HG03378 (cell line): ENCODE measurements at regions not wholly inside any gene's neighbourhood (a gene's known extent, or its start where the extent isn't known, plus 50 kb on each side); places are given as distances from the start of the nearest gene placed in this dataset.

Experiments
- ATAC-seq: cut with Tn5 transposase; IDR thresholded peaks from one replicate; pipeline ENCODE4 v1.9.1; 2021; ENCODE audit warnings: mild to moderate bottlenecking, moderate library complexity; ENCODE audit not compliant: unreplicated experiment

GRCh38 chr4:43341741-43342140 is 449.2 kb downstream of the GRXCR1 start:
- ATAC-seq = no peak

GRCh38 chr4:43343298-43343697 is 450.8 kb downstream of the GRXCR1 start:
- no peak for ATAC-seq

- ATAC-seq = no peak
These were observed 452.9 kb downstream of the GRXCR1 start for GRCh38 chr4:43345323-43345925.

DNA sequence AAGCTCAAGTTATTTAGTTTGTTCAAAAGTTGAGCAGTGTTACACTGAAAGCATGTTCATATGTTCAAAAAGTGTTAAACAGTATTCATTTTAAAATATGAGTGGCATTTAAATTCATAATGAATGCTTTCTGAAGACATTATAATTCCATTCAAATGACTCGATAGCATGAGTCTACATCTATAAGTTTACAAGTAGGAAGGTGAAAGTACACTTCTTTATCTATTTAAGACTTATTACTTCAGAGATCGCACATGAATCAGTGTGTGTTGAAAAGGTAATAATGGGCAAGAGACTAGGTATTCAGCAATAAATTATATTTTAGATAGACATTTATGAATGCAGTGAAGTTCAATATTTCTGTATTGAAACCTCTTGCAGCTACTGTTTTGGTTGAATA is 456.1 kb downstream of the GRXCR1 start:
- ATAC-seq = no peak

- ATAC-seq = no peak
These were observed 459.7 kb downstream of the GRXCR1 start for GRCh38 chr4:43351970-43352806.

- no peak for ATAC-seq
These were observed 460.3 kb downstream of the GRXCR1 start for GRCh38 chr4:43352859-43353258.

- ATAC-seq = no peak
These were observed 461.0 kb downstream of the GRXCR1 start for GRCh38 chr4:43353552-43353951.

DNA sequence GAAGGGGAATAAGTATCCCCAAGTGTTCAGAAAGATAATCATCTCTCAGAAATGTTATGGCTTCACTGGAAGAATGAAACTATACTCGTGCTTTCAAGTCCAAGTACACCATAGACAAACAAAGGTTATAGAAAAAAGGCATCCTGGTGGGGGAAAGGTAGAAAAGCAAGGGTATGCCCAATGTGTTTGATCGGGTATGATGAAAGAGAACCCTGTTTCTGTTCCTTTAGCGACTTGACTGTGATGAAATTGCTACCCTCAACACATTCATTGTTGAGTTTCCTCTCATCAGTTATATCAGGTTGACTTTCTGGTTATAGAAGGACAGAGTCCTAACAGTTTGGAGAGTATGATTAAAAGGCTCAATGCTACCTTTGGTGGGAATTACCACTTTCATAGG is 464.3 kb downstream of the GRXCR1 start:
- no peak for ATAC-seq

GRCh38 chr4:43357252-43357974 is 464.9 kb downstream of the GRXCR1 start:
- no peak for ATAC-seq

- no peak for ATAC-seq
These were observed 467.8 kb downstream of the GRXCR1 start for GRCh38 chr4:43360296-43360695.

- no peak for ATAC-seq
These were observed 470.5 kb downstream of the GRXCR1 start for GRCh38 chr4:43362875-43363636.

- no peak for ATAC-seq
These were observed 476.6 kb downstream of the GRXCR1 start for GRCh38 chr4:43369036-43369594.

GRCh38 chr4:43373201-43373600 is 480.7 kb downstream of the GRXCR1 start:
- ATAC-seq = no peak

- no peak for ATAC-seq
These were observed 481.8 kb downstream of the GRXCR1 start for GRCh38 chr4:43374216-43374751.

GRCh38 chr4:43379016-43379415 is 486.5 kb downstream of the GRXCR1 start:
- no peak for ATAC-seq

DNA sequence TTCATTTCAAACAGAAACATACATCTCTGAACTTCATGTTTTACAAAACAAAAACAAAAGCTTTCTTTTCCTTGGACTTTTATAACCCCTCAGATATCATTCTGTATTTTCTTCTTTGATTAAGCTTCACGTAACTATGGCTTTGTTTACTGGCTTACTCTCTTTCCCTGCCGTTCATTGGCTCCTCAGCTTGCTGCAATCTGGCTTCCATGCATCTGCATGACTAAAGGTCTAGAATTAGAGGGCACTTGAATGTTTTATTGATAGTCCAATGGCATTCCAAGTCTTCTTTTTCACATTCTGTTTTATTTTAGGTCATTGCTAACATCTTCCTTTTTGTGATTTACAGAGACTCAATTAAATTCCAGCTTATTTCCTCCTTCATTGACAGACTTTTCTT is 487.6 kb downstream of the GRXCR1 start:
- ATAC-seq = no peak

DNA sequence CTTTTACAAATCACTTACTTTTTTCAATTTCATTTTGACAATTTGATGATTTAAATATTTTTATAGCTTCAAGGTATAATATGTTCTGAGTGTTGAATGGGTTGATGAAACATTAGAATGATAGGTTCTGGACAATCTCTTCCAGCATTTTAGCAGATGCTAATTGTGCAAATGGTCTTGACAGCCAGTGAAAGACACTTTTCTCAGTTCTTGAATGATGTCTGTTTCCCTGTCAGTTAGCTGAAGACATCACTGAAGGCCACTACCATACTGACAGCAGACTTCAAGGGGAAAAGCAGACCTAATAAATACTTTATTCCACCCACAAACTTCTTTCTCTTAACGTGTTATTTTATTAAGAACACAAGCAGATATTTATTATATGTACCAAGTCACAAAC is 498.6 kb downstream of the GRXCR1 start:
- ATAC-seq = no peak

- no peak for ATAC-seq
These were observed 502.5 kb downstream of the GRXCR1 start for GRCh38 chr4:43394976-43395375.

GRCh38 chr4:43399726-43400125 is 507.2 kb downstream of the GRXCR1 start:
- no peak for ATAC-seq

GRCh38 chr4:43402393-43402792 is 509.9 kb downstream of the GRXCR1 start:
- ATAC-seq = no peak

- no peak for ATAC-seq
These were observed 518.1 kb downstream of the GRXCR1 start for GRCh38 chr4:43410636-43411035.
